CD4-positive, alpha-beta T cell treated with Interleukin-15 for 4 hours (primary cell): ENCODE measurements at regions not wholly inside any gene's neighbourhood (a gene's known extent, or its start where the extent isn't known, plus 50 kb on each side); places are given as distances from the start of the nearest gene placed in this dataset.

Experiments used
- DNase-seq: peaks from one replicate; pipeline ENCODE4 v3.0.0-alpha.2; 2020; ENCODE audit warnings: low spot score

DNA sequence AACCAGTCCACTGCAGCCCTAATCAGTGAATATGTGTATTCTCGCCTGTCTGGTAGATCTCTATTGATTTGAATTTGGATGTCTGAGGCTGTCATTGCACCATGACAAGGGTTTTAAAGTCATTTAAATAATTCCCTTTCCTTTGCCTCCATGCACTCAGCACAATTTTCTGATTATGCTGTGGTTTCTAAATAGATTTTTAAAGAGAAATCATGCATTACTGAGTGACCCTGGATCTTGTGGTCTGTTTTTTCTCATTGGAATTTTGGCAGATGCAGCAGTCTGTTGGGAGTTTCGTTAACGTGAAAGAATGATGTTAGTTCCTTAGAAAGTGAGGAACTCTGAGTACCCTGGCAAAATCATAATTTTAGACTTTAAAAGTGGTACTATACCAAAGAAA lies 396.0 kb downstream of the LRRC70 start:
- DNase-seq, result no peak

DNA sequence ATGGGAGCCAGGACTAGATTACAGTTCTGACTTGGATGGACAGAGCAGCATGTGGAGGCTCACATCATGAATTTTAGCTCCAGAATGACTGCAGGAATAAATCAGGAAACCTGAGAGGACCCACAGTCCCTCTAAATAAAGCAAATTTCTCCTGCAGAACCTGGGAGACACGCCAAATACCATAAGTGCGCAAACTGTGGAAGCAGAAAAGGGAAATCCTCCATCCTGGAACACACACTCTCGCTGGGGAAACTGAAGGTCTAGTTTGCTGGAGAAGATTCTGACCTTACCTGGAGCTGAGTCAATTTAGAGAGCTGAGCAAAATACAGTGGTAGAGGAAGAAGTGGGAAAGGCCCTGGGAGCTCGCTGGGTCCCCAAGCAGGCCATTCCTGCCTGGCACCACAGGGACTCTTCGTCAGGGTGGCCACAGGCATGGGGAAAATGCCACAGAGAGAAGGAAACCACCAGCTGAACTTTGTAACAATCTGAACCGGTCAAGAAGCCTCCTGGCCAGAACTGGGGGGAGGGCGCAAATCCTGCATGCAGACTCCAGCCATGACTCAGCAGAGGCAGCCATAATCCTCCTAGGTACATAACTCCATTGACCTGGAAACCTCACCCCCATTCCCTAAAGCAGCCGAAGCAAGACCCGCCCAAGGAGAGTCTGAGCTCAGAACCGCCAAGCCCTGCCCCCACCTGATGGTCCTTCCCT lies 390.9 kb downstream of the LRRC70 start:
- DNase-seq, result no peak

DNA sequence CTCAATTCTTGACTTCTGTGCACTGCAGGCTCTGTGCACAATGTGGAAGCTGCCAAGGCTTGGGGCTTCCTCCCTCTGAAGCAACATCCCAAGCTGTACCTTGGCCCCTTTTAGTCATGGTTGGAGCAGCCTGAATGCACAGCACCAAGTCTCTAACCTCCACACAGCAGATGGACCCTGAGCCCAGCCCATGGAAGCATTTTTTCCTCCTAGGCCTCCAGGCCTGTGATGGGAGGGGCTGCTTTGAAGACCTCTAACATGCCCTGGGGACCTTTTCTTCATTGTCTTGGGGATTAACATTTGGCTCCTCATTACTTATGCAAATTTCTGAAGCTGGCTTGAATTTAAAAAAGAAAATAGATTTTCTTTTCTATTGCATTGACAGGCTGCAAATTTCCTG lies 385.8 kb downstream of the LRRC70 start:
- DNase-seq, result no peak

DNA sequence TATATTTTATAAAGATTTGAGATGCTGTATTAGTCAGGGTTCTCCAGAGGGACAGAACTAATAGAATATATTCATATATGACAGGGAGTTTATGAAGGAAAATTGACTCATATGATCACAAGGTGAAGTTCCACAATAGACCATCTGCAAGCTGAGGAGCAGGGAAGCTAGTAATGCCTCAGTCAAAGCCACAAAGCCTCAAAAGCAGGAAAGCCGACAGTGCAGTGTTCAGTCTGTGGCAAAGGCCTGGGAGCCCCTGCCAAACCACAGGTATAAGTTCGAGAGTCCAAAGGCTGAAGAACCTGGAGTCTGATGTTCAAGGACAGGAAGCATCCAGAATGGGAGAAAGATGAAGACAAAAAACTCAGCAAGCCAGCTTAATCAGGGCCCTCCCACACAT lies 382.2 kb downstream of the LRRC70 start:
- DNase-seq, result no peak

DNA sequence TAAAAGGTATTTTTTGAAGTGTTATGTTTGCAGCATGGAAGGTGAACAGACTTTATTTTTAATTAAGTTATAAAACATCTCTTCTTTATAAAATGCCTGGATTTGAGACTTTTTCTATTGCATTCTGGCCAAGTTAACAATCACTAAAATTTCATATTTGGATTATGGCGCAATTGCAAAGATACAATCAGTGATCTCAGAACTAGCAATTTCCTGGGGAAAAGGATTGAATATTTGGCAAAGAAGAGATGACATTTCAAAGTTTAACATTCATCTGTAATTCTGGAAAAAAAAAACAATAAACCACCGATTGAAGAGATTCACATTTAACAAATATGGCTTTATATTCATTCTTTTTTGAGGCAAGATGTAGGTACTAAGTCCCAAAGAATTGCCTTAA lies 378.0 kb downstream of the LRRC70 start:
- DNase-seq, result no peak

DNA sequence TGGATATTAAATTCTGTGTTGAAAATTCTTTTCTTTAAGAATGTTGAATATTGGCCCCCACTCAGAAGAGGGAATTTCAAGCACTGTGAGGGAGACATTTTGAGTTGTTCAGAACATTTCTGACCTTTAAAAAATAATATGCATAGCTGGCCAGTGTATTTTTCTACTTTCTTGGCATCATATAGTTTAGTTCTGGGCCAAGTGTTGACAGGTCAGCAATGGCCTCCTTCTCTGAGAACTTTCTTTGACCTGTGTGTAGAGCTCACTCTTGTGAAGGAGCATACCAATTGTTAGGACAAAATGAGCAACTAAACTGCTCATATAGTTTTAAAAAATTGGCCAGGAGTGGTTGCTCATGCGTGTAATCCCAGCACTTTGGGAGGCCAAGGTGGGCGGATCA lies 376.0 kb downstream of the LRRC70 start:
- DNase-seq, result no peak

DNA sequence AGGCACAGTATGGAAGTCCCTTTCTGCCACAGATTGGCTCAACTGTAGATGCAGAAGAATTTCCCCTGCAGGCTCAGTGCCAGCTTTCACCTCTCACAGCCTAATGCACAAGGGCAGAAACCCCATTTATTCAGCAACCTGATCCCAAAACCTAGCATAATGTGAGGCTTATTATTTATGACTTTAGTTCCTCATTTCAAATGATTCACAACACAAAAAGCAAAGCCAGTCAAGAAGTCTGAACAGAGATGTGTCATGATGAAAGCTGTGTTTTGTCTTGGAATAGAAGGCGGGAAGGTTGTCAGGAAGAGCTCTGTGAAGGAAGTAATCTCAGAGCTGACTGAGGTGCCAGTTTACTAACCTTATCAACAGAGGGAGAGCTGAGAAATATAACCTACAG lies 369.7 kb downstream of the LRRC70 start:
- DNase-seq, result no peak

DNA sequence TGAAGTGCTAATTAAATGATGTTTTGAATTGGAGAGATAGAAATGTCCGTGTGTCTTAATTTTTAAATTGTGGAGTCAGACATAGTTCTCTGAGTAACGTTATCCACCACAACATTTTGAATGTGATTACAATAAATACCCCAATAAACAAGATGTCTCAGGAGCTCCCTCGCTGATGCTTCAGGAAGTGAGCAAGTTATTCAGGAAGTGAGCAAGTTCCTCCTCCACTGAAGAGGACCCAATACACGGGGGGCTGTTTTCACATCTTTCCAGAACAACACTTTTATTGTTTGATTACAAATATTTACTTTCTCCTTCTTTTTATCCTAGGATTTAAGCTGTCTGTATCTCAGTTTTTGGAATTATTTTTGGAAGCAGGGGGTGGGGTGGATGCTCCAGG lies 363.8 kb downstream of the LRRC70 start:
- DNase-seq, result no peak

DNA sequence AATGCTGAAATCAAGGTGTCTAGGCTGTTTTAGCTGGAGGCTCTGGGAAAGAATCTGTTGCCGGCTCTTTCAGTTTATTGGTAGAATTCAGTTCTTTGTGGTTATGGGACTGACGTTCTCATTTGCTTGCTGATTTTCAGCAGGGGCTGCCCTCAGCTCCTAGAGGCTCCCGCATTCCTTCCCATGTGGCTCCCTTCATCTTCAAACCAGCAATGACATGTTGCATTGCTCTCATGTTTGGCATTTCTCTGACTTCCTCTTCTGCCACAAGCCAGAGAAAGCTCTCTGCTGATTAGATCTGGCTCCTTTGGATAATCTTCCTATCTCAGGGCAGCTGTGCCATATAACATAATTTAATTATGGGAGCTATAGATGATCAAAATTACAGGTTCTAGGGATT lies 360.3 kb downstream of the LRRC70 start:
- DNase-seq, result no peak

DNA sequence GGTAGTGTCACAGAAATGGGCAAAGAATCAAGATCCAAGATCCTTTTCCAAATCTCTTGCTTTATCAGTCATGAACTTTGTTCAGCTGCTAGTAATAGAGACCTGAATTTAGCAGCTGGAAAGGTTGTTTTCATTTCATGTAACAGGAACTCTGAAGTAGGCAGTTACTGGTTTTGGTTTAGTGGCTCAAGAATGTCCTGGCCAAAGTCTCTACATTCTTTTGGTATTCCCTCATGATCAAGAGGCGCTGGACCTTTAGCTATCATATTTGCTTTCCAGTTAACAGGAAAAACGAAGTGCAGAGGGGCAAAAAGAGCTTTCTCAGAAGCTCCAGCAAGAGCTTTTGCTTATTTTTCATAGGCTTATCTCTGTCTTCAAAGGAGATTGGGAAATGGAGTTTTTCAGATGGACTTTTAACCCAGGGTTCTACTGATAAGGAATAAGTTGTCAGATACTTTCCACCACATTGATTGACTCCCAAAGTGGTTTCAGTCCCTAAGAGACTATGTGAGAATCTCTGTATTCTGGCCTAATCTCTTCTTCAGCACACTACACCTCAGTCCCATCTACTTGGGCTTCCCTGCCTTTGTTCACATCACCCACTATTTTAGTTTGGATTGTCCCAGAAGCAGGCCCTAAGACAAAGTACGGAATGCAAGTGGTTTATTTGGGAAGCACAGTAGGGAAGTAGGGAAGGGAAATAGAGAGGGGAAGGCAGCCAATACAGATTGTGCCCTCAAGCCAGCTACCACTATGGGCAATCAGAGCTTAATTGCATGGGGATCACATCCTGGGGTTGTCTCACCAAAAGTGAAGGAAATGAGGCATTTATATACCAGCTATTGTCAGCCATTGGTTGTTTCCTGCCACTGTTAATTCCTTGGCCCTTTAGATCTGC lies 359.3 kb downstream of the LRRC70 start:
- no peak for DNase-seq

DNA sequence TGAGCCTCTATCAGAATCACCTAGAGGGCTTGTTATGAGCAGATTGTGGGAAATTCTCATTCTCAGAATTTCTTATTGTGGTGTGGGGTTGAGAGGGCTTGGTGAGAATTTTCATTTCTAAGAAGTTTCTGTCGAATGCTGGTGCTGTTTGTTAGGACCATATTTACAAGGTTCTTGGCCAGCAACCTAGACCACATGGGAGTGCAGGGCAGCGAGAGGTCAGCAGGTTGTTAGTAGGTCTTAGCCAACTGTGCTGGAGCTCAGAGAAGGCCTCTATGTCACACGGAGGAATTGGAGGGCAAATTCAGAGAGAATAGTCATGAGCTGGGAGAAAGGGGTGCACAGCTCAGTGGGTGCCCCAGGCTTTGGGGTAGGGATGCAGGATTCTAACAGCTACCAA lies 357.0 kb downstream of the LRRC70 start:
- no peak for DNase-seq

DNA sequence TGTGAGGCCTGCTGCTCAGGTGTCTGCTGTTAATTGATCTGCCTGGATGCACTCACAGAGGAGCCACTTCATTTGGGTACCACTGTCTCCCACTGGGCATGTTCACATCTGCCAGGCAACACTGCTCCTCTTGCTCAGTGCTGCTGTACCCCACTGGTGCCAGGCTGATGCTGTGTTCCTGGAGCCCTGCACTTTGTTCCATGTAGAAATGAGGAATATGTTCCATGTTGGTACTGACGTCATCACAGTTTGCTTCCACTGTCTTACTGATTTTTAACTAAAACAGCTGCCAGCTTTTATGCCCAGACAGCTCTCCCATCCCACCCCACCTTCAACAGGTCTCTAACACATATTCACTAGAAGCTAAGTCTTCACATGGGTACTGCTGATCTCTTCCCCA lies 355.7 kb downstream of the LRRC70 start:
- no peak for DNase-seq

DNA sequence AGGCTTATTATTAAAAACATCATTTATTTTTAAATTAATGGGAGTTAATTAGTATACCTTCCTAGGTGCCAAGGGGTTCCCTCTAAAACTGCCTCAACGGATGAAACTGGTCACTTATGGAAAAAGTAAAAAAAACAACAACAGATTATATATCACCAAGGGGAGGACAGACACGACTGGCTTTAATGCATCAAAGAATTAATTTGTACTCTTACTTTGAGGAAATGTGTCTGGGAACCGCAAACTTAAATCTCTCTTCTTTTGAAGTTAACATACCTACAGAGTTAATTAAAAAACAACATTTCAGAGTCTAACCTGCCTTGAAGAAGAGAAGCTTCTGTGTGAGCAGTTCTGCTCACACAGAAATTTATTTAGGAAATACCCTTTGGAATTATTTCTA lies 354.6 kb downstream of the LRRC70 start:
- no peak for DNase-seq

DNA sequence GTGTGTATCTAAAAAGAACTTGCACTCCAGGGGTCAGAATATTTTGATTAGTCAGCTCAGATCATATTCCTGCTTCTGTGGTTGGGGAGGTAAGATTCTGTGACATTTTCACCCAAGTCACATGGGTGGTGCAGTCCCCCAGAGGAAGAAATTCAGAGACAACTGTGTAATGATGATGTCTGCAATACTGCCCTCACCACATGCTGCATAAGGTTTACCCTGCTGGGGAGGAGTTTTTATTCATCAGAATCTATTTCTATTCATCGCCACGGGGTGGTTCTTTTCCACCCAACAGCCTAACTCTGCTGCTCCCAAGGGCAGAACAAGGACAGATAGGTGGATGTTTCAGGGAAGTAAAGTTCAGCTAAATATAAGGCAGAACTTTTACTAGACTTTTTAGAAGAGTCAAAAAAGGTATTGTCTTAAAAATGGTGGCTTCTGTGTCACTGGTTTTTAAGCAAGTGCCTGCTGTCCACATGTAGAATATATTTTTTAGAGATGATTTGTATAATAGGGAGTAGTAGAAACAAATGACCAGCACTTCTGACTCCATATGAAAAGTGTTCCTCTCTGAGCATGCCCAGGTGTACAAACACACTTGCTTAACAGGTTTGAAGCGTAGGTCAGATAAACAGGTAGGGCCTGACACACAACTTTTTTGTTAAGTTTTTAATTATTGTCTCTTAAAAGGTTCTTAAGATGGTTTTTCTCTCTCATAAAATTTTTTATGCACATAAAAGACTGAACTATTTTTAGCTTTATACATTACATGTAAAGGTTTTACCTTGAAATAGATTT lies 352.7 kb downstream of the LRRC70 start:
- DNase-seq, result no peak

DNA sequence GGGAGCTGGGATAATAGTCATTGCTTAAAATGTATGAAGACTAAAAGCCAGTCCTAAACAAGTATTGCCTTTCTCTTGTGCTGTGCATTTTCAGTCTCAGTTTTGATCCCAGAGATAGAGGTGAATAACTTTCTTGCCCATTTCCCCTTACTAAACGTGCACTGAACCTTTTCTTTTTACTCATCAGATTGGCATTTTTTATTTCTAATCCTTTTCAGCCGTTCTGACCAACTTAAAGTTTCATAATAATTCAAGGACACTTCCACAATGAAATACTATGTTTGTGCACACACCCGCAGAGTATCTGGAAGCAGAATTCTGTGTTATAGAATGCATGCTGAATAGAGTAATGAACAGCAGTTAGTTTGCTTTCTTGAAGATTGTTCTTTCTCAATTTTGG lies 343.6 kb downstream of the LRRC70 start:
- no peak for DNase-seq

DNA sequence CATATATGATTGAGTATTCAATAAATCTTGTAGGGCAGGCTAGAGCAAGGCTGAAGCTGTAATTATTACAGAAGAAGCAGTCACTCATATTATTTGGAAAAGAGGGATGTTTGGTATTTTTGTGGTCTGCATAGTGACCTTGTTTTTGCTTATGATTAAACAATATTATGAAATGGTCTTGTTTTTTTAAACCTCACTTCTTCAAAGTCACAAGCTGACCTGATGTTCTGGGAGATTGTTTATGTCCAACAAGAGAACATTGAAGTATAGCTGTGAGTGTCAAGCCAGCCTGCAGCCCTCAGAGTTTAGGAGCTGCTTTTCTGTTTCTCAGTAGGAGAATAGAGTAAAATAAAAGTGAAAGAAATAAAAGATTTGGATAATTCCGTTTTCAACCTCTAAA lies 342.2 kb downstream of the LRRC70 start:
- DNase-seq, result no peak

DNA sequence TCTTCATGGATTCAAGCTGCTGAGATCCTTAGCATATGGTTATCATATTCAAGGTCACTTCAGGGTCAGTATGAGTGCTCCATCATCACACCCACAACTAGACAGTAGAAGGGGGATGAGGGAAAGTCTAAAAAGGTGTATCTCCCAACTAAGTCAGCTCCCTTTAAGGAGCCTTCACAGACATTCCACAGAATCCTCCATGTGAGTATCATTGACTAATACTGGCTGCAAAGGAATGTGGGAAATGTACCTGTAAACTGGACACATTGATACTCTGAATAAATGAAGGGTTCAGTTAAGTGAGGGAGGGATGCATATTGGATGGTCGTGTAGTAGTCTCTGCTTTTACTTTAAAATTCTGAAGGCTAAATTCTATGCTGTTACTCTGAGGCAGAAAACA lies 330.7 kb downstream of the LRRC70 start:
- DNase-seq, result no peak

DNA sequence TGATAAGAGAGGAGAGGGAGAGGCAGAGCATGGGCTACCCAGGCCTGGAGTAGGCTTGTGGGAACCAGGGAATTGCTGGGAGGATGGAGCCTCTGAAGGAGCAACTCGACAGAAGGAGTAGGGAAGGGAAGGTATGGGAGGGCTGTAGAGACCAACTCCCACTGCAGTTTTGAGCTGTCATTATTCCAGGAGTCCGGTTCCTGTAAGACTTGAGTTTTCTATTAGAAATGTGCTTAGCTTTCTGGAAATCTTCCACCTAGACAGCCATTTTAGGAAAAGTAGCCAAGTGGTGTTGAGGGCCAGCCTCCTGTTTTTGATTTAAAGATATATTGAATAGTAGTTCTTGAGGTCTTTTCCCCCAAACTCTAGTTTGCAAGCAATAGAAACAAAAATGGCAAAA lies 323.5 kb downstream of the LRRC70 start:
- DNase-seq, result no peak

DNA sequence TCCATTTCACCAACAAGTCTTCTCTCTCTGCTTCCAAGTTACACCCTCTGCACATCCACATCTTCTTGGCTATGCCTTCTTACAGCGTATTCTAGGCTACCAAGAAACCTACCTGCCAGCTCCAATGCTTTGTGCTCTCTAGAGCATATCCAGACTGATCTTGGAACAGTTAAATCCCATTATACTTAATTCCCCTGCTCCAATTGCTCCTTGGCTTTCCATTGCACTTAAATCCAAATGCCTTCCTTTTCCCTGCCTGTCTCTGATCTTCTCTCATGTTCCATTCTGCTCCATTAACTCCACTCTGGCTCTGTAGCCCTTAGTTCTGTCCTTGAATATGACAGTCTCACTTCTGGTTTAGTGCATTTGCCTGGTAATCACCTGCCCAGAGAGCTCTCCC lies 322.4 kb downstream of the LRRC70 start:
- no peak for DNase-seq

DNA sequence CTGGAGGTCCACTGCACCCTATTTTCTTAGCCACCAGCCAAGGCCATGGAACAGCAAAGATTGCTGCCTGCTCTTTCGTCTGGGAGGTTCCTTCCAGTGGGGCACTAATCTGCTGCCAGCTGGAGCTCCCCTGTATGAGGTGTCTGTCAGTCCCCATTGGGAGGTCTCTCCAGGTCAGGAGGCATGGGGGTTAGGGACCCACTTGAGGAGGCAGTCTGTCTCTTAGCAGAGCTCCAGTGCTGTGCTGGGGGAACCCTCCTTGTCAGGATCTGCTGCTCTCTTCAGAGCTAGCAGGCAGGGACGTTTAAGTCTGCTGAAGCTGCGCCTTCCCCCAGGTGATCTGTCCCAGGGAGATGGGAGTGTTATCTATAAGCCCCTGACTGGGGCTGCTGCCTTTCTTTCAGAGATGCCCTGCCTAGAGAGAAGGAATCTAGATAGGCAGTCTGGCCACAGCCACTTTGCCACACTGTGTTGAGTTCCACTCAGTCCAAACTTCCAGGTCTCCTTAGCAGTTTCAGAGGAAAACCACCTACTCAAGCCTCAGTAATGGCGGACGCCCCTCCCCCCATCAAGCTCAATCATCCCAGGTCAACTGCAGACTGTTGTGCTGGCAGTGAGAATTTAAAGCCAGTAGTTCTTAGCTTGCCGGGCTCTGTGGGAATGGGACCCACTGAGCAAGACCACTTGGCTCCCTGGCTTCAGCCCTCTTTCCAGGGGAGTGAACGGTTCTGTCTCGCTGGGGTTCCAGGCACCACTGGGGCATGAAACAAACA lies 317.7 kb downstream of the LRRC70 start:
- no peak for DNase-seq

DNA sequence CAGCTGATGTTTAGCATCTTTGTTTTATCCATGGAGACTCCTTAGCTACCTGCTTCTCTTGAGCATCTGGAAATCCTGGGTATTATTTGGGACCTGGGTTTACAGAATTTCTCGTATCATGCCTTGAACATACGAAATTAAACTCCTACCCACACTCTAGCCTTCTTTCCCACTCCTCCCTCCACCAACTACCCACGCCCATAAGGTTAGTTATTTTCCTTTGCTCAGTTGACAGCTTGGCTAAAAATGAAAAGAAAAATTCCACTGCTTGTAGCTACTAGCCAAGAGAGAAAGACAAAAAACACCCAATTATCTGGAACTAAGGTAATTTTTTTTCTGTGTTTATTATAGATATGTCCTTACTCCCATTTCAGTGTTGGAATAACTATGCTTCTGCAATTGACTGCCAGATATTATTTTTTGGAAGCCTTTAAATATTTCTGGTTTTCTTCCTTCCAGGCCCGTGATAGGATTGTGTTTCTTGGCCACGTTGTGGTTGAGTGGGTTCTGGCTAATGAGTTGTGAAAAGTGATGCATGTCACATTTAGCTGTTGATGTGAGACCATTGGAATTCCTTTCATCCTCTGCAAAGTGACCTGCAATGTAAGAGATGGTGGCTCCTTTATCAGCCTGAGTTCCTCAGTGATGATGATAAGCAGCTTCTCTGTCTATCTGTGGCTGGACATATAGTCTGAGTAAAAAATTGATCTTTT lies 308.1 kb downstream of the LRRC70 start:
- DNase-seq, result no peak
